PC-9 (cell line): ENCODE measurements at regions not wholly inside any gene's neighbourhood (a gene's known extent, or its start where the extent isn't known, plus 50 kb on each side); places are given as distances from the start of the nearest gene placed in this dataset.

ENCODE experiments used
- EZH2 ChIP-seq: fragments of 200-600 bp; sonication (generic); IDR thresholded peaks from 2 replicates; pipeline ENCODE4 v1.8.0; 2017; ENCODE audit warnings: antibody characterized with exemption, low read depth
- TF ChIP-seq, protein P1 (sequence below): fragments of 200-600 bp; sonication (generic); conservative IDR thresholded peaks from 2 replicates; pipeline ENCODE4 v1.6.1; 2017; ENCODE audit warnings: mixed run types, antibody characterized with exemption, mild to moderate bottlenecking, moderate library complexity

DNA sequence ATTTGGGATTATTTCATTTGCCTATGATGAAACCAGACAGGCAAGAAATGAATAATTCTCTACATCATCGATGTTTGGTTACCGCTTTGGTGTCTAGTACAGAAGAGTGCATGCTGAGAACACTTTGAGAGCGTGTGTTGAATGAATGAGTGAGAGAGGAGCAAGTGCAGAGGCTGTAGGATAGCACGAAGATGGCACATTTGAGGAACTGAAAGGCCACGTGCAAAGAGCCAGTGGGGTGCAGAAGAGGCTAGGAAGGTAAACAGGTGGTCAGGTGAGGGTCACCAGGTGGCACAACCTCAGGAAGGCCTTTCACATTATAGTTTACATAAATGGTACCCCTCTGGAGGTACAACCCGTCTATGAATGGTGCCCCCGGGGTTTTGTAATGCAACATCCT, 80.1 kb upstream of the SPHKAP start:
- TF ChIP-seq, protein P1, sequence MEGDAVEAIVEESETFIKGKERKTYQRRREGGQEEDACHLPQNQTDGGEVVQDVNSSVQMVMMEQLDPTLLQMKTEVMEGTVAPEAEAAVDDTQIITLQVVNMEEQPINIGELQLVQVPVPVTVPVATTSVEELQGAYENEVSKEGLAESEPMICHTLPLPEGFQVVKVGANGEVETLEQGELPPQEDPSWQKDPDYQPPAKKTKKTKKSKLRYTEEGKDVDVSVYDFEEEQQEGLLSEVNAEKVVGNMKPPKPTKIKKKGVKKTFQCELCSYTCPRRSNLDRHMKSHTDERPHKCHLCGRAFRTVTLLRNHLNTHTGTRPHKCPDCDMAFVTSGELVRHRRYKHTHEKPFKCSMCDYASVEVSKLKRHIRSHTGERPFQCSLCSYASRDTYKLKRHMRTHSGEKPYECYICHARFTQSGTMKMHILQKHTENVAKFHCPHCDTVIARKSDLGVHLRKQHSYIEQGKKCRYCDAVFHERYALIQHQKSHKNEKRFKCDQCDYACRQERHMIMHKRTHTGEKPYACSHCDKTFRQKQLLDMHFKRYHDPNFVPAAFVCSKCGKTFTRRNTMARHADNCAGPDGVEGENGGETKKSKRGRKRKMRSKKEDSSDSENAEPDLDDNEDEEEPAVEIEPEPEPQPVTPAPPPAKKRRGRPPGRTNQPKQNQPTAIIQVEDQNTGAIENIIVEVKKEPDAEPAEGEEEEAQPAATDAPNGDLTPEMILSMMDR = no peak
- TF ChIP-seq EZH2 = no peak
